ENCODE measurements at regions not wholly inside any gene's neighbourhood (a gene's known extent, or its start where the extent isn't known, plus 50 kb on each side); places are given as distances from the start of the nearest gene placed in this dataset.

DNA sequence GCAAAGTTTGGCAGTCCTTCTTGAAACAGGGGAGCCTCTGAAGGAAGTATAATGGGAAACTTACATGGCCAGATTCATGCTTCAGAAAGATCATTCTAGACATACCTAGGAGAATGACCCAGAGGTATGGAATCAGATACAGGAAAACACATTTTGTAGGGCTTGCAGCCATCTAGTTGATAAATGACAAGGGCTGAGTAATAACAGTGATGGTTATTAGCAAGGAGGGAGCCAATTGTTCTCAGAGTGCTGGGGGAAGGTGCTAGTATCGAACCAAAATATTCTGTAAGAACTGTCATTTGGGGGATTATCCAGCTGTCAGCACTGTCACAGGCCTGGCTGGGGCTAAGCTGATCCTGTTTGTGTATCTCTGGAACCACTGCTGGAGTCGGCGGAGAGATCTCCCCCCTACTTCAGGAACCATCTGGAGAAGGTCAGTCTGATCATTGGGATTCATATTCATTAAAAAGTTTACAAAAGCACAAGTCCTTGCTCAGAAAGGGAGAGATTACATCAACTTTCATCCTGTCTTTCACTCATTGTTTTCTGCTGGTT lies 113.8 kb upstream of the THSD7B start:
- no peak overlapping the region for H3K18ac ChIP-seq (ENCODE audit: insufficient read length, low read depth, low read length)
- H4K5ac ChIP-seq (ENCODE audit: insufficient read length, low read depth, low read length) = no peak overlapping the region
- H3K27me3 ChIP-seq (ENCODE audit: insufficient read depth, low read length) = no peaks in the 10 kb centered on the region
- no peak overlapping the region for H2AK5ac ChIP-seq (ENCODE audit: insufficient read length, low read length)
- no peaks in the 10 kb centered on the region for H3K9me3 ChIP-seq (ENCODE audit: control insufficient read depth, low read depth, low read length)
- H3K23ac ChIP-seq (ENCODE audit: insufficient read length, low read depth, low read length) = no peak overlapping the region
- TF ChIP-seq, protein P1, sequence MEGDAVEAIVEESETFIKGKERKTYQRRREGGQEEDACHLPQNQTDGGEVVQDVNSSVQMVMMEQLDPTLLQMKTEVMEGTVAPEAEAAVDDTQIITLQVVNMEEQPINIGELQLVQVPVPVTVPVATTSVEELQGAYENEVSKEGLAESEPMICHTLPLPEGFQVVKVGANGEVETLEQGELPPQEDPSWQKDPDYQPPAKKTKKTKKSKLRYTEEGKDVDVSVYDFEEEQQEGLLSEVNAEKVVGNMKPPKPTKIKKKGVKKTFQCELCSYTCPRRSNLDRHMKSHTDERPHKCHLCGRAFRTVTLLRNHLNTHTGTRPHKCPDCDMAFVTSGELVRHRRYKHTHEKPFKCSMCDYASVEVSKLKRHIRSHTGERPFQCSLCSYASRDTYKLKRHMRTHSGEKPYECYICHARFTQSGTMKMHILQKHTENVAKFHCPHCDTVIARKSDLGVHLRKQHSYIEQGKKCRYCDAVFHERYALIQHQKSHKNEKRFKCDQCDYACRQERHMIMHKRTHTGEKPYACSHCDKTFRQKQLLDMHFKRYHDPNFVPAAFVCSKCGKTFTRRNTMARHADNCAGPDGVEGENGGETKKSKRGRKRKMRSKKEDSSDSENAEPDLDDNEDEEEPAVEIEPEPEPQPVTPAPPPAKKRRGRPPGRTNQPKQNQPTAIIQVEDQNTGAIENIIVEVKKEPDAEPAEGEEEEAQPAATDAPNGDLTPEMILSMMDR (conservative IDR thresholded peaks at IDR 0.05) = no peak
- H3K23me2 ChIP-seq (ENCODE audit: insufficient read length, low read depth, low read length, poor library complexity, severe bottlenecking) = no peaks in the 10 kb centered on the region
- DNase-seq = no peak
- no peak overlapping the region for H2BK5ac ChIP-seq (ENCODE audit: insufficient read length, low read length)
- H3K9ac ChIP-seq (ENCODE audit: extremely low read depth, insufficient read length, low read length) = no peak overlapping the region
- no peak overlapping the region for H2BK12ac ChIP-seq (ENCODE audit: insufficient read length, low read depth, low read length)
- Mint-ChIP-seq H3K9me3 (no peaks in the 10 kb centered on the region), H3K36me3 (ENCODE audit: insufficient read depth in 1 of 3, low read depth in 3 of 3) (no peaks in the 10 kb centered on the region), H3K27me3 (ENCODE audit: low read depth) (peaks cover 5% of the 10 kb centered on the region; the same call in 1 of the 2 replicates), H3K27ac (no peak overlapping the region), H3K4me1 (peaks cover 13% of the 10 kb centered on the region in 2 experiments), H3K4me3 (no peak overlapping the region)
- no peak overlapping the region for H4K8ac ChIP-seq (replicated peaks; ENCODE audit: insufficient read length, low read depth, low read length)
- no peak overlapping the region for H2BK15ac ChIP-seq (ENCODE audit: low read depth, low read length)
- no peaks in the 10 kb centered on the region for H3K79me2 ChIP-seq (ENCODE audit: insufficient read depth, low read length)
- H3K79me1 ChIP-seq (ENCODE audit: insufficient read depth, low read depth, low read length, poor library complexity, severe bottlenecking) = no peaks in the 10 kb centered on the region
- no peak overlapping the region for H2BK120ac ChIP-seq (ENCODE audit: low read depth, low read length, poor library complexity, severe bottlenecking)
- no peak overlapping the region for H4K91ac ChIP-seq (ENCODE audit: insufficient read length, low read depth, low read length)
- H2AFZ ChIP-seq (ENCODE audit: low read length) = no peak overlapping the region
- no peak overlapping the region for H3T11ph ChIP-seq (ENCODE audit: low read length)
- no peak overlapping the region for H3K56ac ChIP-seq (ENCODE audit: insufficient read length, low read depth, low read length)
- no peaks in the 10 kb centered on the region for H4K20me1 ChIP-seq (ENCODE audit: control insufficient read depth, insufficient read depth, insufficient read length)
- no peak overlapping the region for H3K4me2 ChIP-seq (ENCODE audit: insufficient read depth, insufficient read length, low read length)
- H3K14ac ChIP-seq (ENCODE audit: insufficient read depth, low read length) = no peak overlapping the region
- peaks cover 3% of the 10 kb centered on the region; the same call in 1 of the 2 replicates for H3K4me1 ChIP-seq (ENCODE audit: insufficient read depth, low read length)
- no CpG with 5 or more reads among the region's 3 CpGs for WGBS (ENCODE audit: extremely low coverage, insufficient read length, low lambda C conversion rate)
- H3K27ac ChIP-seq (ENCODE audit: insufficient read length, low read depth, low read length) = no peak overlapping the region
- H3K4ac ChIP-seq (ENCODE audit: low read depth, low read length) = no peak overlapping the region
- H2BK20ac ChIP-seq (ENCODE audit: low read depth, low read length, poor library complexity, severe bottlenecking) = no peak overlapping the region
